ENCODE measurements at regions not wholly inside any gene's neighbourhood (a gene's known extent, or its start where the extent isn't known, plus 50 kb on each side); places are given as distances from the start of the nearest gene placed in this dataset.
"Not testable (repeated sequence)": the region's sequence is repeated elsewhere in the genome, so short reads cannot be mapped to it uniquely, and the experiment has no call there.

DNA sequence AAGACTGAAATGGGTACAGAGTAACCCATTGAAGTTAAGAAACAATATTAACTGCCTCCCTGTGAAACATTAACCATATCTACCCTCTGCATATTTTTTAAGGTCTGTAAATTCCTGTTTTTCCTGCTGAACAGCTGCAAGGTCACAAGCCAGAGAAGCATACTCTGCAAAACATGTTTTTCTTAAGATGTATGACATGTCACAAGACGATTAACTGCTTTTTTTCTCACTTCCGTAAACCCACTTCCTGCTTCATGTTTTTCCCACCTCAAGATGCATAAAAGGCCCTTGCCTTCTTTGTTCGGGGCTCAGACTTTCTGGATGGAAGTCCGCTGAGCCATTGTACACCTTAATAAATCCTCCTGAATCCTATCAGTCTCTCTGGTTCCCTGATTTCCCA, 504.7 kb upstream of the MIS18BP1 start:
- DNase-seq (no peak), ATAC-seq (no peak)
- H3K9me3 Mint-ChIP-seq: peaks cover 35% of the 10 kb centered on the region
- H3K4me3 Mint-ChIP-seq: no peak overlapping the region
- no peak overlapping the region for H3K27ac Mint-ChIP-seq
- no peaks in the 10 kb centered on the region for H3K36me3 Mint-ChIP-seq (ENCODE audit: low read depth)
- no peaks in the 10 kb centered on the region for H3K4me1 Mint-ChIP-seq
- no peaks in the 10 kb centered on the region for H3K27me3 Mint-ChIP-seq

DNA sequence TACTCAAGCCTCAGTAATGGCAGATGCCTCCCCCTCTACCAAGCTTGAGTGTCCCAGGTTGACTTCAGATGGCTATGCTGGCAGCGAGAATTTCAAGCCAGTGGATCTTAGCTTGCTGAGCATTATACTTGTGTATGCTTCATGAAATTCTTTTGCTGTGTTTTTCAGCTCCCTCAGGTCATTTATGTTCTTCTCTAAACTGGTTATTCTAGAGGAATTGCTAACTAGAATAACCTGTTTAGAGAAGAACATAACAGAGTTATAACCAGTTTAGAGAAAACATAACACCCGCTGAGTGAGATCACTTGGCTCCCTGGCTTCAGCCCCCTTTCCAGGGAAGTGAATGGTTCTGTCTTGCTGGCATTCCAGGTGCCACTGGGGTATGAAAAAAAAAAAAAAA, 503.4 kb upstream of the MIS18BP1 start:
- H3K9me3 Mint-ChIP-seq: peaks cover 35% of the 10 kb centered on the region
- not testable (repeated sequence) for H3K27ac Mint-ChIP-seq; ATAC-seq; H3K4me3 Mint-ChIP-seq; H3K27me3 Mint-ChIP-seq; H3K4me1 Mint-ChIP-seq; H3K36me3 Mint-ChIP-seq (ENCODE audit: low read depth); DNase-seq

DNA sequence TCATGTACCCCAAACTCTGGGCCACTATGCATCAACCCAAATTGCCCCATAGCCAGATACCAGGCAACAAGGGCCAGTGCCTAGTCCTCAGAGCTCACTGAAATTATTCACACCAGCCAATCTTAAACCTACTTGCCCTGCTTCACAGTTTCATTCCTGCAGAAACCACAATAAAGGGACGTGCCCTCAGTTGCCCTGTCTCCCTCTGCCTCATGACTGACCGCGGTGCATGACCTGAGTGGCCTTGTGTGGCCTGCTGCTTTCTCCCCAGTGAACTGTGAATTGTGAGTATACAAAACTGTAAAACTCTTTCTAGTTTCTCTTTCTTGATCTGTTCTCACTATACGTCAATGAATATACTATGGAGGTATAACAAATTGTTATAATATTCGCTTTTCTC, 490.9 kb upstream of the MIS18BP1 start:
- no peaks in the 10 kb centered on the region for H3K36me3 Mint-ChIP-seq (ENCODE audit: low read depth)
- H3K27me3 Mint-ChIP-seq: no peaks in the 10 kb centered on the region
- H3K9me3 Mint-ChIP-seq: peaks cover 24% of the 10 kb centered on the region
- no peak overlapping the region for H3K4me3 Mint-ChIP-seq
- DNase-seq: no peak
- no peak overlapping the region for H3K27ac Mint-ChIP-seq
- no peaks in the 10 kb centered on the region for H3K4me1 Mint-ChIP-seq
- ATAC-seq: no peak

DNA sequence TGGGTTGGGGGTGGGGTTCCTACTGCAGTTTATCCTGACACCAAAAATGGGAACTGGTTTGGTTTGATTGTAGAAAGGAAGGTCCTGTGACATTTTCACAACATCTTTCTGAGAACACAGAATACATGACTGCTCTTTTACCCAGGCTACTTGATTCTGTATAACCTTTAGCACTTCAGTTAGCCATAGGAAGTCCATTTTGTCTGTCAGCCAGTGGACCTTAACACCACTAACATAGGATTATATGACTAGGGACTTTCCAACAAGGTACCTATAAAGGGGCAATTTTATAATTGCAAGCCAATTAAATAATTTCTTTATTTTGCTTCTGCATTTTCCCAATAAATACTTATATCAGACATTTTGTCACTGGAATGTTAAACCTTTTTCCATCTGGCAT, 489.2 kb upstream of the MIS18BP1 start:
- no peaks in the 10 kb centered on the region for H3K36me3 Mint-ChIP-seq (ENCODE audit: low read depth)

DNA sequence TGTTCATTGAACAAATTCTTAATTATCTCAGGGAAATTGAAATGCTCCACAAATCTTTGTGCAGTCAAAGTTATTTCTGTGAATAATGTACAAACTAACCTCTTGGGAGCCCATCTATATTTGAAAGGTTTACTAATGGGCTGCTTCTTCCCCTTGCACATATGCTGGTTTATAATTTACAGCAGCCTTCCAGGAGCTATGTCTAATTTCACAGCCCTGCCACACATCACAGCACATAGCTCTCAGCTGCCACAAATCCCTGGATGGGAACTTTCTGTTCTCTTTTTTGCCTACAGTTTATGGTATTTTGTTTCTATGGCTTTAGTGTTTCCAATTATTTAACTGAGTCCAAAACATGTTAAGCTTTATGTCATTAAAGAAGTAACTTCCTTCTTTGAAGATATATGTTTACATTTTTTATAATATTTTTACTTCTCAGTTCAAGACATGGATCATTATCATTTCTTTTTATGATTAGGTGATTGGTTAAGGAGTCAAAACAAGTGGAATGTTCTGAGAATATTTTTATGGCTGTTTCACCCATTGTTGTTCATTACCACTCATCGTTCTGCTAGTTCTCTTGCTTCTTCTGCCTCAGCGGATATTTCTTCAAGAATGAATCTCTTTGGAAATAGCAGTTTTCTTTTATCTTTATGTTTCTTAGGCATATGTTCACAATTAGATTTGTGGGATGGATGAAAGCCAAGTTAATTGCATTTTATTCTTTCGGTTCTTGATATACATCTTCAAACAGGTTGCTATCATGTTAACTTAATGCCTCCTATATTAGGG, 475.6 kb upstream of the MIS18BP1 start:
- no peak for ATAC-seq
- H3K4me1 Mint-ChIP-seq: no peaks in the 10 kb centered on the region
- H3K9me3 Mint-ChIP-seq: peaks cover 8% of the 10 kb centered on the region

More for the DNA sequence above, 489.2 kb upstream of the MIS18BP1 start:
- Mint-ChIP-seq H3K27ac (no peak overlapping the region), H3K4me1 (no peaks in the 10 kb centered on the region), H3K27me3 (no peaks in the 10 kb centered on the region), H3K4me3 (no peak overlapping the region), H3K9me3 (peaks cover 20% of the 10 kb centered on the region)
- ATAC-seq: no peak
- no peak for DNase-seq

DNA sequence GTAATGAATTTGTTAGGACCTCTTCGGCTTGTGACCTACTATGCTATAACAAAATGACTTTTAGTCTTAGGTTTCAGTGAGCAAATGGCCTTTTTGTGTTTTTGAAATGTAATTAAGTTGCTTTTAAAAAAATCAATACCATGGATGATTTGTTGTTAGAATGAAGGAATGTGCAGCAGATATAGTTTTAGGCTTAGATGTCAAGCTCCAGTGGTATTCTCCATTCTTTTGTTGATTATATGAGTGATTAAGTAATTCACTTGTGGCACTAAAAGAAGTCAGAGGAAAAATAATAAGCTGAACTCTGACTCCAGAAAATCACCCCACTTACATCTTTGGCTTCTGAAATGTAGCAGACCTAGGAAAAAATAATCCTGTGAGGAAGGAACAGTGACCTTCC, 474.1 kb upstream of the MIS18BP1 start:
- ATAC-seq (no peak), DNase-seq (no peak)
- Mint-ChIP-seq H3K36me3 (ENCODE audit: low read depth) (no peaks in the 10 kb centered on the region), H3K27me3 (no peaks in the 10 kb centered on the region), H3K9me3 (peaks cover 4% of the 10 kb centered on the region), H3K27ac (no peak overlapping the region), H3K4me3 (no peak overlapping the region), H3K4me1 (no peaks in the 10 kb centered on the region)

More for the DNA sequence above, 475.6 kb upstream of the MIS18BP1 start:
- H3K27me3 Mint-ChIP-seq: no peaks in the 10 kb centered on the region
- H3K27ac Mint-ChIP-seq: no peak overlapping the region
- DNase-seq: no peak
- H3K4me3 Mint-ChIP-seq: no peak overlapping the region
- H3K36me3 Mint-ChIP-seq (ENCODE audit: low read depth): no peaks in the 10 kb centered on the region

DNA sequence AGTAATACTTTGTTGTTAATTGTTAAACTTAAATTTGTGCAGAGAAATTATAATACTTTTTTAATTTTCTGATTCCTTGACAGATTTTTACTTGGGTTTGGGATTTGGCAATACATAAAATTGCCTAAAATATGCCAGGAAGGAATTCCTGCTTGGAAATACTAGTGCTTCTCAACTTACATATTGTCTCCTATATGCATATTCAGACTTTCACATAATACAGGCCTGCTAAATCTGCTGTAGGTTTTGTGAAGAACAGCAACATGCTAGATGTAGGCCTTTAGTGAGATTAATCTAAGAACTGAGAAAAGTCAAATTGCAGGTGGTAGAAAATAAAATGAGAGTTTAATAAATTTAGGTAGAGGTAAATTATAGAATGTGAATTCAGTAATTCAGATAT, 468.5 kb upstream of the MIS18BP1 start:
- Mint-ChIP-seq H3K36me3 (ENCODE audit: low read depth) (no peaks in the 10 kb centered on the region), H3K4me1 (no peaks in the 10 kb centered on the region), H3K4me3 (no peak overlapping the region), H3K27me3 (no peaks in the 10 kb centered on the region), H3K9me3 (peaks cover 14% of the 10 kb centered on the region), H3K27ac (no peak overlapping the region)
- no peak for ATAC-seq
- no peak for DNase-seq

DNA sequence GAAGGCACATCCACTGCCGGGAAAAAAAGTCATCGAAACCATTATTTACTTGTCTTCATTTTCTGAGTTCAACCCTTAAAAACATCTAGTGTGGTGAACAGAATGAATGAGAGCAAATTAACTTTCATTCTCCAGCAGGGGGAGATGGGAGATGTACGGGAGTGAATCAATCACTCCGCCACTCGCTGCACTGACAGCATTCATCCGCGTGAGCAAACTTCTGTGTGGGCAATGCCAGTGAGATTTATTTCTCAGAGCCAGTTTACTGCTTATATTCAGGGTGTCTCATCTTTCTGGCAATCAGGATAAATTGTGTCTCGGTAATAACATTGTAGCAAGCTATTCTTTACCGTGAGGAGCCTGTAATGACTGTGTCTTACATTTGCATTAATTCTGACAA, 463.6 kb upstream of the MIS18BP1 start:
- Mint-ChIP-seq H3K27ac (no peak overlapping the region), H3K4me1 (no peaks in the 10 kb centered on the region), H3K4me3 (no peak overlapping the region), H3K27me3 (no peaks in the 10 kb centered on the region), H3K36me3 (ENCODE audit: low read depth) (no peaks in the 10 kb centered on the region), H3K9me3 (peaks cover 18% of the 10 kb centered on the region)
- ATAC-seq (no peak), DNase-seq (no peak)

DNA sequence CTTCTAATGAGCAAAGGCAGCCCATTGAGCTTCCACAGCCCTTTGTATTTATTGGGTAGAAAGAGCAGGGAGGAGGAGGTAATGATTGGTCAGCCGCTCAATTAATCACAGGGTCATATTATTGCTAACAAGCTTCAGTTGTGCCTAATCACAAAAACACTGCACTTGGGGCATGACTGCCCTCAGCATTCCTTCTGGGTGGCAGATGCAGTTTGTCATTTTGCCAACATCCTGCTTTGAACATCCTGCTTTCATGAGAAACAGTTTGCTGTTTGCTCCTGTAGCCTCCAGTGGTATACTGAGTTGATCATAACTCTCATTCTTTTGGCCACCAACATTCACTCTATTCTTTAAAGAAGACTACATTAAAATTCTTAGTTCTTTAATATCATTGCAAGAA, 462.9 kb upstream of the MIS18BP1 start:
- Mint-ChIP-seq H3K4me1 (no peaks in the 10 kb centered on the region), H3K27ac (no peak overlapping the region), H3K27me3 (no peaks in the 10 kb centered on the region), H3K4me3 (no peak overlapping the region), H3K36me3 (ENCODE audit: low read depth) (no peaks in the 10 kb centered on the region), H3K9me3 (peaks cover 16% of the 10 kb centered on the region)
- DNase-seq: no peak
- no peak for ATAC-seq

DNA sequence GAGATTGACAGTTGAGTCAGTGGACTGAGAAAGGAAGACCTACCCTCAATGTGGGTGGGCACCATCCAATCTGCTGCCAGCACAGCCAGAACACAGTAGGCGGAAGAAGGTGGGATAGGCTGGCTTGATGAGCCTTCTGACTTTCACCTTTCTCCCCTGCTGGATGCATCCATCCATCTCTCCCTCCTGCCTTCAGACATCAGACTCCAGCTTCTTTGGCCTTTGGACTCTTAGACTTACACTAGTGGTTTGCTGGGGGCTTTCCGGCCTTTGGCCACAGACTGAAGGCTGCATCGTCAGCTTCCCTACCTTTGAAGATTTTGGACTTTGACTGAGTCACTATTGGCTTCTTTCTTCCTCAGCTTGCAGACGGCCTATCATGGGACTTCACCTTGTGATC, 456.5 kb upstream of the MIS18BP1 start:
- Mint-ChIP-seq H3K9me3 (peaks cover 8% of the 10 kb centered on the region), H3K36me3 (ENCODE audit: low read depth) (no peaks in the 10 kb centered on the region), H3K27me3 (no peaks in the 10 kb centered on the region), H3K4me1 (no peaks in the 10 kb centered on the region), H3K4me3 (no peak overlapping the region), H3K27ac (no peak overlapping the region)
- no peak for DNase-seq
- no peak for ATAC-seq

DNA sequence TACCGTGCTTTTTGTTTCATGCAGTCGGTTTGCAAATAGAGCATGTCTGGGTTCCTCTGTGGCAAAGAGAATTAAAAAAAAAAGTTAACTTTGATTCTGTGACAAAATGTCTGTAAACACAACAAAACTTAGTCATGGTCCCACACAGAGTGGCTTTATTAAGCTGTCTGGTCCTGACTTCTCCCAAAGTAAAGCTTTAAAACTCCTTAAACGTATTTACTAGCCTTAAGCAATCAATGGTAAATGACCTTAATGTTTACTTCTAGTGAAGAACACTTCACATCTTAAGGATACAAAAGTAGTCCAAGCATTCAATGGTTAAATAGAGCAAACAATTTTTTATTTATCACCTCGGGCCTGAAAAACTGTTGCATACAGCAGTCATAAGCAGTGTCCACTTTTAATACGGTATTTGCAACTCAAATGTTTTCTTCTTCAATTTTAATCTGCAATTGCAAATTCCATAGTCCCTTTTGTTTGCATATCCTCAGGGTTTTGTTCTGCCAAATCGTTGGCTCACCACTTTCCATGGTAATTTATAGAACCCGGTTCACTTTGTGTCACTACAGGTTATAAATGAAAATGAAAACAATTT, 453.0 kb upstream of the MIS18BP1 start:
- DNase-seq: no peak
- Mint-ChIP-seq H3K27me3 (no peaks in the 10 kb centered on the region), H3K27ac (no peak overlapping the region), H3K4me3 (no peak overlapping the region), H3K9me3 (peaks cover 11% of the 10 kb centered on the region), H3K4me1 (no peaks in the 10 kb centered on the region), H3K36me3 (ENCODE audit: low read depth) (no peaks in the 10 kb centered on the region)
- ATAC-seq: no peak

DNA sequence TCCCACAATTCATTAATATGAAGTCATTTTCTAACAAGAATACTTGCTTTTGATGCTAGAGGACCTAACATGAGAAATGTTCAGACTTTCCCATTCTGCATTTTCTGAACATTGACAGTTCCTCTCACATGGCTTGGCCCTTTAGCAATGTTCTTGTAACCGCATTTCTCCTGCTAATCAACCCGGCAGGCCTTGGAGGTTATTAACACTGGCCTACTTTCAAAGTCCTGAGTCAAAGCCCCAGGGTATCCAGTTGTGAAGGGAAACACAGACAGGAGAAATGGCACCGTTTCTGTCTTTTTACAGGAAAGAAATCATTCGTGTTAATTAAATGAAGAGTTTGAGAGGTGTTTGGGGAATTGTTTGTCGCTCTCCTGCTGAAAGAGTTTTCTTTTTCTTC, 446.5 kb upstream of the MIS18BP1 start:
- no peaks in the 10 kb centered on the region for H3K4me1 Mint-ChIP-seq
- ATAC-seq: no peak
- DNase-seq: no peak
- H3K27ac Mint-ChIP-seq: no peak overlapping the region
- H3K4me3 Mint-ChIP-seq: no peak overlapping the region
- no peaks in the 10 kb centered on the region for H3K27me3 Mint-ChIP-seq
- H3K36me3 Mint-ChIP-seq (ENCODE audit: low read depth): no peaks in the 10 kb centered on the region
- peaks cover 7% of the 10 kb centered on the region for H3K9me3 Mint-ChIP-seq

DNA sequence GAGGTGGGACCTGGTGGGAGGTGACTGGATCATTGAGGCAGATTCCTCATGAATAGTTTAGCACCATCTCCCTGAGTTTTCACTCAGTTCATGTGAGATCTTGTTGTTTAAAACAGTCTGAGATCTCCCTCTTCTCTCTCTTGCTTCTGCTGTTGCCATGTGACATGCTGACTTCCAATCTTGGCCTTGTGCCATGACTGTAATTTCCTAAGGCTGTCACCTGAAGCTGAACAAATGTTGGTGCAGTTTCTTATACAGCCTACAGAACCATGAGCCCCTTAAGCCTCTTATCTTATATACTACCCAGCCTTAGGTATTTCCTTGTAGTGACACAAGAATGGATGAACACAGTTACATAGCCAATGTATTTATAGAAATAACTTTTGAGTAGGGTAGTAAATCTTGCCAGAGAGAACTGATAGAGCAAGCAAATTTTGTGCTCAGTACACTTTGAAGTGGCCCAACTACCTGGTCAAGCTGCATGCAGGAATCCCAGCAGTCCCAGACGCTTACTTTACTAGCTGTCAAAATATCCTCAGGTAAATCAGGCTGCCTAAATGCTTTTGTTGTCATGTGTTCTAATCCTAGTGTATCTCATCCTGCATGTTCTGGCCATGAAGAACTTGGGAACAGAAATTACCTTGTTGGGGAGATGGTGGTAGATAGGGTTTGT, 445.6 kb upstream of the MIS18BP1 start:
- no peak overlapping the region for H3K4me3 Mint-ChIP-seq

DNA sequence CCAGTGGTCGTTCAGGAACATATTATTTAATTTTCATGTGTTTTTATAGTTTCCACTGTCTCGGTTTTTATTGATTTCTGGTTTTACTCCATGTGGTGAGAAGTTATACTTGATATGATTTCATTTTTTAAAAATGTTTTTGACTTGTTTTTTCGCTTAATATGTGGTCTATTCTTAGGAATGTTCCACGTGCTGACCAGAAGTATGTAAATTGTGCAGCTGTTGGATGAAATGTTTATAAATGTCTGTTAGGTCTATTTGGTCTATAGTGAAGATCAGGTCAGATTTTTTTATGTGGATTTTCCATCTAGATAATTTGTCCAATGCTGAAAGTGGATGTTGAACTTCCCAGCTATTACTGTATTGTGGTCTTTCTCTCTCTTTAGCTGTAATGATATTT, 433.8 kb upstream of the MIS18BP1 start:
- ATAC-seq (no peak), DNase-seq (no peak)
- no peak overlapping the region for H3K4me3 Mint-ChIP-seq
- H3K4me1 Mint-ChIP-seq: no peaks in the 10 kb centered on the region
- H3K27ac Mint-ChIP-seq: no peak overlapping the region
- no peaks in the 10 kb centered on the region for H3K27me3 Mint-ChIP-seq
- no peaks in the 10 kb centered on the region for H3K36me3 Mint-ChIP-seq (ENCODE audit: low read depth)
- H3K9me3 Mint-ChIP-seq: peaks cover 33% of the 10 kb centered on the region

More for the DNA sequence above, 445.6 kb upstream of the MIS18BP1 start:
- no peak overlapping the region for H3K27ac Mint-ChIP-seq
- H3K36me3 Mint-ChIP-seq (ENCODE audit: low read depth): no peaks in the 10 kb centered on the region
- DNase-seq (no peak), ATAC-seq (no peak)
- no peaks in the 10 kb centered on the region for H3K4me1 Mint-ChIP-seq
- H3K27me3 Mint-ChIP-seq: no peaks in the 10 kb centered on the region
- peaks cover 5% of the 10 kb centered on the region for H3K9me3 Mint-ChIP-seq

DNA sequence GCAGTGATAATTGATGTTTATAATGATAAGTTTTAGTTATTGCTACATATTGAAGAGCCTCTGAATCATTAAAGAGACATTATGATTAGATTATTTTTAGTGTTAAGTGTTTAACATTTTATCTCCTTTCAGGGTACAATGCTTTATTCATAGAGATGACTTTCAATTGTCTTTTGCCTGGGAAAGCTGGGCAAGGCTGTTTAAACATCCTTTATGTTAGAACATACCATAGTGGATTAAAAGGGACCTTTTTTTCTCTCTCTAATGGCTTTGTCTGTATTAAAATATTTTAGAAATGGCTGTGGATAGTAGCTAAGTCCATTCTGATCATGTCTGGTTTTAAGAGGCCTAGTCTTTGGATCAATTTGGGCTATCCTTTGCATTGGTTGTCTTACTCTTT, 427.5 kb upstream of the MIS18BP1 start:
- no peak overlapping the region for H3K27ac Mint-ChIP-seq
- peaks cover 12% of the 10 kb centered on the region for H3K9me3 Mint-ChIP-seq
- ATAC-seq (no peak), DNase-seq (no peak)
- H3K27me3 Mint-ChIP-seq: no peaks in the 10 kb centered on the region
- no peaks in the 10 kb centered on the region for H3K36me3 Mint-ChIP-seq (ENCODE audit: low read depth)
- no peaks in the 10 kb centered on the region for H3K4me1 Mint-ChIP-seq
- H3K4me3 Mint-ChIP-seq: no peak overlapping the region
